Motor neuron (in vitro differentiated cells): ENCODE measurements at regions not wholly inside any gene's neighbourhood (a gene's known extent, or its start where the extent isn't known, plus 50 kb on each side); places are given as distances from the start of the nearest gene placed in this dataset.
A peak's percentile ranks its signal among the peaks of the same experiment; 100 is the strongest.

ENCODE experiments used
- ATAC-seq, 8 experiments: fragments of 200-7000 bp; cut with Tn5 transposase; replicated peaks in 6 of 8; 2 replicates each; pipeline ENCODE4 v1.8.0; 2021; ENCODE audit warnings: mild to moderate bottlenecking in 8 of 8, moderate library complexity in 8 of 8
- H3K27ac ChIP-seq, 2 donors: fragments of 250-450 bp; sonication (Bioruptor Pico); 2 replicates each; pipeline ENCODE4 v1.9.0; 2021; ENCODE audit warnings: antibody characterized with exemption in 2 of 2, mild to moderate bottlenecking in 2 of 2, moderate library complexity in 1 of 2
- H3K4me1 ChIP-seq, 2 donors: fragments of 250-450 bp; sonication (Bioruptor Pico); replicated peaks in 1 of 2; 2 replicates each; pipeline ENCODE4 v1.6.1; 2021; ENCODE audit warnings: antibody characterized with exemption in 2 of 2, mild to moderate bottlenecking in 2 of 2, moderate library complexity in 1 of 2
- H3K4me3 ChIP-seq, 5 donors: fragments of 250-450 bp; sonication (Bioruptor Pico); 2 replicates each; pipeline ENCODE4 v1.9.0; 2021; ENCODE audit warnings: antibody characterized with exemption in 5 of 5, mild to moderate bottlenecking in 5 of 5, moderate library complexity in 4 of 5
- WGBS, 10 experiments: fragments of 450-650 bp; shearing (Covaris generic); methylation state at CpG; one replicate each; pipeline ENCODE4 v1.0.0; 2022; 5-methylcytosine and 5-hydroxymethylcytosine counted together
- in situ Hi-C, 9 experiments: fragments of 400-800 bp; cut with MboI; loops; one replicate each; pipeline ENCODE4 v1.15.0; 2021; ENCODE audit warnings: low sequenced_read_pairs in 9 of 9, low pct_unique_long_range_greater_than_20kb in 2 of 9; ENCODE audit not compliant: unreplicated experiment in 9 of 9

DNA sequence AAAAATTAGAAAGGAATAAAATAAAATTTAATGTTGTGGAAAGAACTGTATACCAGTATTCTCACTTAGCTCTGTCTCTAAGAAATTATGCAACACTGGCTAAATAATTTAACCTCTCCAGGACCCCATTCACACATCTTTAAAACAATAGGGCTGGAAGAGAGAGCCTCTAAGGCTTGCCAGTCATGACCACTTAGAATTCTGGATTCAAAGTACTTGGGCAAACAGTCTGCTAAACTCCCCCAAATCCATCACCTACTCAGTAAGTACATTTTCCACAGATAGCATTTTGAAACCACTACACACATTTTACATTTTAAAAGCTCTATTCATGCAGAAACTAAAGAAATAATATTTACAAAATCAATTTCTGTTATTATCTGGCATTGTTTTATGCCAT, 291.7 kb downstream of the TMEM167A start:
- in situ Hi-C loops = loop anchor here in 1 of 9 experiments (25.0 kb wide), 1 partner anchor 123 kb away; no protein-coding TSS in a partner anchor
- Histone ChIP-seq H3K27ac (no peak overlapping the region), H3K4me1 (peaks cover 0 to 5% of the 10 kb centered on the region in 2 donors), H3K4me3 (no peak overlapping the region)
- peak in 2 of 8 experiments; percentile 22 to 62 for ATAC-seq

DNA sequence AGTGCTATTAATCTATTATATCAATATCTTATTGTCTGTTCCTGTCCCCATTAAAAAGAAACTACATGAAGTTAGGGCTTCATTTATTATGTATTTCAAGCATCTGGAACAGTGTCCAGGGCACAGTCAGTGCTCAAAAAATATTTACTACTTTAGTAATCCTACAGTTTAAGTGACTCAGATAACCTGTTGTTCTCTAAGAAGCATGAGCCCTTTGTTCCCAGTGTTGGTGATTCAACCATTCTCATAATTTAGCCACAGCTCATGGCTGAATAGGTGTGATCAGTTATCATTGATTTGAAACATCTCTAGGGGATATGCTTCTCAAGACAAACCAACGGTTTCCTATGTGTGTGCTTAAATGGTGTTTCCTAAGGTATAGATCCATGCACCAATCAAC, 292.7 kb downstream of the TMEM167A start:
- Histone ChIP-seq H3K4me3 (no peak overlapping the region), H3K27ac (no peak overlapping the region), H3K4me1 (peaks cover 0 to 5% of the 10 kb centered on the region in 2 donors)
- 83 to 100% (median 100%) methylated on average over 1 of the region's 1 CpG; no CpG with 5 or more reads in 3 of the 10 experiments for WGBS, 10 experiments
- in situ Hi-C loops = loop anchor here in 1 of 9 experiments (25.0 kb wide), 1 partner anchor 122 kb away; no protein-coding TSS in a partner anchor
- ATAC-seq = no peak

DNA sequence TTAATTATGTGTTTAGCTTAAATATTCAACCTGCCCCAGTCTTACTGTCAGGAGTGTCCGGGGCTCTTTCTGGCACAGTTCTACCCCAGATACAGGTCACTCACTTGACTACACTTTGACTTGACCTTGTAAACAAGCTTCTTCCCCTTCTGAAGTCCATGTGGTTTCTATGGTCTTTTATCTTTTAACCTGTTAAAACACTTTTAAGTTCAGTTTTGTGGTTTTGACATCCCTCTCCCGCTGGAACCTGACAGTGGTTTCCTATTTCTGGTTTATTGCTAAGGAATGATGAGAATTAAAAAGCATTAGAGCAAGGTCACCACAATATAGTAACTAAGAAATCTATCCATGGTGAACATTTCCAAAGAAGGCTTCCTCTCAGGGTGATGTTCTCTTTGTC, 300.1 kb downstream of the TMEM167A start:
- no peak for ATAC-seq
- H3K27ac ChIP-seq = no peak overlapping the region
- 36 to 86% (median 80%) methylated on average over 1 to 2 of the region's 2 CpGs; no CpG with 5 or more reads in 3 of the 10 experiments for WGBS, 10 experiments
- no peaks in the 10 kb centered on the region for H3K4me1 ChIP-seq
- in situ Hi-C loops = loop anchor here in 1 of 9 experiments (25.0 kb wide), 1 partner anchor 115 kb away; no protein-coding TSS in a partner anchor
- no peak overlapping the region for H3K4me3 ChIP-seq

DNA sequence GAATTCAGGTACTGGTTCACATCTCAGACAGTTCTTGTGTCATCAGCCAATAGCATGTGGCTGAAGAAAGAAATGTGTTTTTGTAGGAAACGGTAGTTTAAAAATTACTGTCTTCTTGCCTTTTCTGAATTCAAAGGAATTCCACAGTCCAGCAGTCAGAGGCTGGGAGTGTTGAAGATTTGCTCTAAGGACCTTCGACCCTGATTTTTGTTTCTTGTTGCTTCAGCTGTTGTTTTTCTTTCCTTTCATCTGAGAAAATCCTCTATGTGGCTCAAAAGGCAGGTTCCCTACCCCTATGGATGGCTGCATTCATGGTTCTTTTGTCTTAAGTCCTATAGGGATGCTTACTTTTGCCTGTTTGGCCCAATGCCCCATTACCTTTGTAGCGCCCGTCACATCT, 304.9 kb downstream of the TMEM167A start:
- no peak for ATAC-seq
- WGBS, 10 experiments = 70 to 100% (median 89%) methylated on average over 3 to 4 of the region's 4 CpGs; no CpG with 5 or more reads in 2 of the 10 experiments
- H3K4me1 ChIP-seq = no peaks in the 10 kb centered on the region
- H3K27ac ChIP-seq = no peak overlapping the region
- no peak overlapping the region for H3K4me3 ChIP-seq
- in situ Hi-C loops = loop anchor here in 1 of 9 experiments (25.0 kb wide), 1 partner anchor 90 kb away; no protein-coding TSS in a partner anchor

DNA sequence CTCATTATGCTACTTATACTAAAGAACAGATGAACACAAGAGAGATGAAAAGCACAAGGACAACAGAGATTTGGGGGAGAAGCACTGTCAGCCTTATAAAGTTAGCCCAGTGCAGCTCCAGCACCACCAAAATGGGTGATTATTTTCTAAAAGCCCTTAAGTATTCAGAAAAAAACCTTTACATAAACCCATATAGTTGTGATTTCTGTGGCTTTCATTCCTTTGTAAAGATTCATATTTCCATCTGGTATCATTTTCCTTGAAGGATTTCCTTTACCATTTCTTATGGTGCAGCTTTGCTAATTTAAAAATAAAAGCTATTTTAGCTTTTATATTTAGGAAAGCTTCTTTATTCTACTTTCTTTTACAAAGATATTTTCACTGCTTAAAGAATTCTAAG, 311.0 kb downstream of the TMEM167A start:
- ATAC-seq = no peak
- Histone ChIP-seq H3K27ac (no peak overlapping the region), H3K4me1 (no peaks in the 10 kb centered on the region), H3K4me3 (no peak overlapping the region)
- in situ Hi-C loops = loop anchor here in 1 of 9 experiments (25.0 kb wide), 1 partner anchor 96 kb away; no protein-coding TSS in a partner anchor

DNA sequence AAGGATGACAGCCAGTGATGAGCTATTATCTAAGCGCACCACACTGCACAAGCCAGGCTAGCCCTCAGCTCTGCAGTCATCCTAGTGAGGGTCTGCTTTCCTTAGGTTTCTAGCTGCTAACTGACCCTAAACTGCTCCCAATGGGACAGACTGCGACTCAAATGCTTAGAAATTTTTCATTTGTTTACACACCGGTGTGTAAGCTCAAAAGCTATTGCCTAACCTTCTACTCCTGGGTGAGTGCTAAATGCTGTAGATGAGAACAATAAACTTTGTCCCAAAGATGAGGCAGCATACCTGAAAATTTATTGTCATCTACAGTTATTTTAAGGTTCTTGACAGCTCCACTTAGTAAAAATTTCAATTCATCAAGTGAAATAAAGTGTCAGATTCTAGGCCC, 311.4 kb downstream of the TMEM167A start:
- Histone ChIP-seq H3K4me3 (no peak overlapping the region), H3K4me1 (no peaks in the 10 kb centered on the region), H3K27ac (no peak overlapping the region)
- 23 to 100% (median 87%) methylated on average over 1 to 3 of the region's 3 CpGs; no CpG with 5 or more reads in 3 of the 10 experiments for WGBS, 10 experiments
- in situ Hi-C loops = loop anchor here in 1 of 9 experiments (25.0 kb wide), 1 partner anchor 97 kb away; no protein-coding TSS in a partner anchor
- ATAC-seq = peak in 2 of 8 experiments; percentile 18 to 20

DNA sequence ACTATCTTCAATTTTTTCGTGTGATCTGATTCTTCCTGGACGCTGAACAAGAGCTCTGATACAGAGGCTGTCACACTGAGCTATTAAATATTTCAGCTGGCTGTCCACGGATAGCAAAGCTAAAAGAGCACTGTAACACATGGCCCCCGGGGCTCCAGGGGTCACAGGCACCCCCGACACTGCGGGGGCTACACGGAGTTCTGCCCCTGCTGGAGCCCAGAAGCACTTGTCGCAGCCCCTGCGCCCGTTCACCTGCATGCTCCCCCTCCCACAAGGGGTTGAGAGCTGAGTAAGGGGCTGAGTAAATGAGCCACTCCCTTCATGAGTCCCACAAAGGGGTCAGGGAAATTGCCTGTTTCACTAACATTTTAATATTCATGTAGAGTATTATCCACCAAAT, 316.3 kb downstream of the TMEM167A start:
- no peak overlapping the region for H3K27ac ChIP-seq
- WGBS, 10 experiments = 0 to 100% (median 81%) methylated on average over 1 to 10 of the region's 10 CpGs; no CpG with 5 or more reads in 2 of the 10 experiments
- in situ Hi-C loops = loop anchor here in 1 of 9 experiments (25.0 kb wide), 1 partner anchor 101 kb away; no protein-coding TSS in a partner anchor
- H3K4me3 ChIP-seq = no peak overlapping the region
- no peak for ATAC-seq
- H3K4me1 ChIP-seq = no peaks in the 10 kb centered on the region

DNA sequence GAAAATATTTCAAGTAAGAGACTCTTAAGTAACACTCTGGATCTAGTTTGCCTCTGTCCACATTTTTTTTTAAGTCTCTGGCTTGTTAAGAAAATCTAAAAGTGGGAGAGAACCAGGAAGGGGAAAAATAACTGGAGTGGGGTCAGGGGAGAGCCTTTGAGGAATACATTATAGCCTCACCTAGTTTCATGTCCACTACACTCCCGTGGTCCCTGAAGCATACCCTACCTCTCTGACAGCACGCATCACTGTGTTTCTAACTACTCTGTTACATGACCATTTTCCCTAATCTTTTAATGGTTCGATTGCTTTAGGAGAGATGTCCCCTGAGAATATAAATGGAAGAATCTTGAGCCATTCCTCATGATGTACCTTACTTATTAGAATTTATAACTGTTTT, 318.3 kb downstream of the TMEM167A start:
- Histone ChIP-seq H3K27ac (no peak overlapping the region), H3K4me1 (no peaks in the 10 kb centered on the region), H3K4me3 (no peak overlapping the region)
- no peak for ATAC-seq
- 45 to 100% (median 85%) methylated on average over 2 to 3 of the region's 3 CpGs; no CpG with 5 or more reads in 2 of the 10 experiments for WGBS, 10 experiments
- in situ Hi-C loops = loop anchor here in 1 of 9 experiments (25.0 kb wide), 1 partner anchor 103 kb away; no protein-coding TSS in a partner anchor

DNA sequence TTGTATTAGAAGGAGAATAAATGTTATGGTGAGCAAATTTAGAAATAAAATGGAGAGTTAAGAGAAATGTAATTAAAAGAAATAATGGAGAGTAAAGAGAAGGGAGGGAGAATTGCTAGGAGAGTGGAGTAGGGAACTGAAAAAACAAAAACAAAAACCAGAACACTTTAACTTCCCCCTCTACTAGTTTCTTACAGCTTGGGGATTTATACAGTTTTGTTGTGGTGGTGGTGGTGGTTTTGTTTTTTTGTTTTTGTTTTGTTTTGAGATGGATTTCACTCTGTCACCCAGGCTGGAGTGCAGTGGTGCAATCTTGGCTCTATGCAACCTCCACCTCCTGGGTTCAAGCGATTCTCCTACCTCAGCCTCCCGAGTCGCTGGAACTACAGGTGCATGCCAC, 322.4 kb downstream of the TMEM167A start:
- WGBS, 10 experiments = 67 to 100% (median 82%) methylated on average over 1 to 3 of the region's 3 CpGs; no CpG with 5 or more reads in 6 of the 10 experiments
- no peaks in the 10 kb centered on the region for H3K4me1 ChIP-seq
- in situ Hi-C loops = loop anchor here in 1 of 9 experiments (25.0 kb wide), 1 partner anchor 108 kb away; no protein-coding TSS in a partner anchor
- no peak overlapping the region for H3K27ac ChIP-seq
- no peak for ATAC-seq
- H3K4me3 ChIP-seq = no peak overlapping the region

DNA sequence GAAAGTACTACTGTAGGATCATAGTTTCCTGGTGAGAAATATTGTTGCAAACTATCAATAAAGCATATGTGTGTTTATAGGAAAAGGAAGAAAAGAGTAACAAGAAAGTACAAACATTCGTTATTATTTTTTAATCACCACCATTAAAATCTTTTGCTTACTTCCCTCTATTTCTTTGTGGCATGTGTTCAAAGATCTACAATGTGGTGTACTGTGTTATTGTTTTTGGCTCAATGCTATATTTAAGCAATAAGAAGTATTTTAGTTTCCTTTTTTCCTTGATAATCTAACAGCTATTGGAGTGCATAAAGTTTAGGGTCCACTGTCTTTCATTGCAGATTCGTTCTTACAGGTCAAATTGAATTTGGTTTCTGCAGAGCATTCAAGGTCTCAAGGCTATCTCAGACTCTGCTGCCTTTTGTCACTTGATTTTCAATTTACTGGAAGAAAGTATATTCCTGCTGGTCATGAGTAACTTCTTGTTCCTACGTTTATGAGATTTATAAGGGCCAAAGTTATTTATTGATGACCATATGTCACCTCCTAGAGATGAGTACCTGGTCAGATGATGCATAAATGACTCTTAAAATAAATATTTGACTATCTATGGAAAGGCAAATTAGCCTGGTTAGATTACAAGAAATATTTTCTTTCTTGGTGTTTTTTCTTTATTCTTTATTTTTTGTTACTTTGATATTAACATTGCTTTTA, 323.0 kb downstream of the TMEM167A start:
- in situ Hi-C loops = loop anchor here in 1 of 9 experiments (25.0 kb wide), 1 partner anchor 108 kb away; no protein-coding TSS in a partner anchor
- no peaks in the 10 kb centered on the region for H3K4me1 ChIP-seq
- no peak for ATAC-seq
- H3K4me3 ChIP-seq = no peak overlapping the region
- no peak overlapping the region for H3K27ac ChIP-seq
- 6 to 93% (median 80%) methylated on average over 1 to 3 of the region's 3 CpGs for WGBS, 10 experiments

DNA sequence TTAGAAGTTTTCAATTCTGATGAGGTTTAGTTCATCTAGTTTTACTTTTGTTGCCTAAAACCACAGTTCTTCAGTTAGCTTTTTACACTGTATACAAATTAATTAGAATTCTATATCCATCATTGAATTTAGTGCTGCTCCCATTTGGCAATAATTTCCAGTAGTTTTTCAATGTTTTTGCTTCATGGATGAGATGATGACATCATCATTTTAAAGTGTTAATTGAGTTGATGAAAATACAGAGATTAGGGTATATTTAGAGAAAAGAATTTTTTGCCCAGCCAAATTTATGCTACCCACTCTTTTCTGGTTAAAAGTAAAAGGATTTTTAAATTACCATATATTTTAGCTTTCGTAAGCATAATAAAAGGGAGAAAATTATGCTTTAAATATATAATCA, 323.8 kb downstream of the TMEM167A start:
- 56 to 100% (median 87%) methylated on average over 1 of the region's 1 CpG; no CpG with 5 or more reads in 2 of the 10 experiments for WGBS, 10 experiments
- in situ Hi-C loops = loop anchor here in 1 of 9 experiments (25.0 kb wide), 1 partner anchor 109 kb away; no protein-coding TSS in a partner anchor
- ATAC-seq = no peak
- H3K27ac ChIP-seq = no peak overlapping the region
- H3K4me3 ChIP-seq = no peak overlapping the region
- H3K4me1 ChIP-seq = no peaks in the 10 kb centered on the region

DNA sequence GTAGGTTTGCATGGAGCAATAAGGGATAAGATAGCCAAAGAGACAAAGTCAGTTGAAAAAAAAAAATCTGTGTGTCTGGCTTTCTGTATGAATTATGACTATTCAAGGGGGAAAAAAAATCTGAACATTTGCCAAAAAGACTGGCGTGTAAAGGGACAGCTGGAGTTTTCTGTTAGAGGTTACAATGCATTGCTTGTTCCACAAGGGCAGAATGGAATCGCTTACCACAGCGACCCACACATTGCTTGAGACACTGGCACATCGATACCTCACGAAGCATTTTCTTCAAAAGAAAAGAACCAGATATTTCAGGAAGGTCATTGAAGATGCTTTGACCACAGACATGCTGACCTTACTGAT, 327.8 kb downstream of the TMEM167A start:
- WGBS, 10 experiments = 3 to 100% (median 63%) methylated on average over 2 to 5 of the region's 5 CpGs; no CpG with 5 or more reads in 2 of the 10 experiments
- Histone ChIP-seq H3K27ac (no peak overlapping the region), H3K4me3 (no peak overlapping the region), H3K4me1 (no peaks in the 10 kb centered on the region)
- peak in 6 of 8 experiments; percentile 18 to 67 (median 54) for ATAC-seq
- in situ Hi-C loops = no loop called here

DNA sequence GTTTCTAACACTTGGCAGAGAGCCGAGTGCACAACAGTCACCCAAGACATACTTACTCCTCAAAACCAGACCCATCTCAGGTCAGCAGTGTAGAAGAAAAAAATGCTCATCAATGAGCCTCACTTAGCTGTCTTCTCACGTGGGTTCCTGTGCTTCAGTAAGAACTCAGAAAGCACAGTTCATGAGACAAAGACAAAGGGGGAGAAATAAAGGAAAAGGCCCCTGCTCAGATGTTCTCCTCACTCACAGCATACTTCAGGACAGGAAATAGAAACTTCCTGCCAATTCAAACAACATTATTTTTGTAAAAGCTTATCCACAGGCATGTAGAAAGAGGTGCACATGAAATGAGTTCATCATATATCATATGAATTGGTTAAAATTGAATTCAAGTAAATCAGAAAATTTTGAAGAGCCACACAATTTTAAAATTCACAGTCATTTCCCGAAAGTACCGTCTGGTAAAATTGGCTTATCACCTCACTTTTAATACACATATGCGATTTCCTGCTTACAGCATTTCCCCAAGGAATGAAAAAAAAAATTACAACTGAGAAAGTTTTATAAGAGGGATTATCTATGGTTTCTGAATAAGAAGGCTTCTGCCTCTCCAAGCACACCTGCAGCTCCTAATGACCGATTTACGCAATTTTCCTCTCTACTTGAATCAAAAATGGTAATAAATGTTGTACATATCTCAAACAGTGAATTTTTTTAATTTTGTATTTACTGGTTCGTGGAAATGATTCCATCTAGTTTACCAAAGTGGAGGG, 328.3 kb downstream of the TMEM167A start:
- no peaks in the 10 kb centered on the region for H3K4me1 ChIP-seq
- in situ Hi-C loops = no loop called here
- 31 to 95% (median 81%) methylated on average over 5 to 7 of the region's 8 CpGs for WGBS, 10 experiments
- H3K4me3 ChIP-seq = no peak overlapping the region
- ATAC-seq = no peak
- H3K27ac ChIP-seq = no peak overlapping the region
